ENCODE measurements at regions not wholly inside any gene's neighbourhood (a gene's known extent, or its start where the extent isn't known, plus 50 kb on each side); places are given as distances from the start of the nearest gene placed in this dataset.

- H3K4me3 ChIP-seq (ENCODE audit: low read length), result no peak overlapping the region
- no peak for DNase-seq (ENCODE audit: low read depth)
- TF ChIP-seq, protein P1, sequence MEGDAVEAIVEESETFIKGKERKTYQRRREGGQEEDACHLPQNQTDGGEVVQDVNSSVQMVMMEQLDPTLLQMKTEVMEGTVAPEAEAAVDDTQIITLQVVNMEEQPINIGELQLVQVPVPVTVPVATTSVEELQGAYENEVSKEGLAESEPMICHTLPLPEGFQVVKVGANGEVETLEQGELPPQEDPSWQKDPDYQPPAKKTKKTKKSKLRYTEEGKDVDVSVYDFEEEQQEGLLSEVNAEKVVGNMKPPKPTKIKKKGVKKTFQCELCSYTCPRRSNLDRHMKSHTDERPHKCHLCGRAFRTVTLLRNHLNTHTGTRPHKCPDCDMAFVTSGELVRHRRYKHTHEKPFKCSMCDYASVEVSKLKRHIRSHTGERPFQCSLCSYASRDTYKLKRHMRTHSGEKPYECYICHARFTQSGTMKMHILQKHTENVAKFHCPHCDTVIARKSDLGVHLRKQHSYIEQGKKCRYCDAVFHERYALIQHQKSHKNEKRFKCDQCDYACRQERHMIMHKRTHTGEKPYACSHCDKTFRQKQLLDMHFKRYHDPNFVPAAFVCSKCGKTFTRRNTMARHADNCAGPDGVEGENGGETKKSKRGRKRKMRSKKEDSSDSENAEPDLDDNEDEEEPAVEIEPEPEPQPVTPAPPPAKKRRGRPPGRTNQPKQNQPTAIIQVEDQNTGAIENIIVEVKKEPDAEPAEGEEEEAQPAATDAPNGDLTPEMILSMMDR (conservative IDR thresholded peaks at IDR 0.05; ENCODE audit: low read length), result no peak
These were observed 1561.0 kb upstream of the ZEB2 start for GRCh38 chr2:146080925-146081324.

DNA sequence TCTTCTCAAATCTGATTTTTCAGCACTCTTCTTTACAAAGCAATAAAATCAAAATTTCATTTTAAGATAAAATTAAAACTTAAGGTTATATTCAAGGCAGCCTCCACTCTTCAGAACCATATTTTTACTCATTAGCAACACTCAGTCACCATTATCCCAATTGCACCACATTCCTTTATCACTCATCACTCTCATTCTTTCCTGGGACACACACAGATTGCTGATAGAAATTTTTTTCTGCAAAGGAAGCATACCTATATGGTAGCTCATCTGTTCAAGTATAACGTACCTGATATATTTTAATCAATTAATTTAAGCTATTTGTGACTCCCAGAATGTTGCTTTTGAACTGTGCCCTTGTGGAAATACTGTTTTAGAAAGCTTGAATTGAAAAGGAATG is 1559.3 kb upstream of the ZEB2 start:
- TF ChIP-seq, protein P1 (conservative IDR thresholded peaks at IDR 0.05; ENCODE audit: low read length), result no peak
- no peak for DNase-seq (ENCODE audit: low read depth)
- no peak overlapping the region for H3K4me3 ChIP-seq (ENCODE audit: low read length)

DNA sequence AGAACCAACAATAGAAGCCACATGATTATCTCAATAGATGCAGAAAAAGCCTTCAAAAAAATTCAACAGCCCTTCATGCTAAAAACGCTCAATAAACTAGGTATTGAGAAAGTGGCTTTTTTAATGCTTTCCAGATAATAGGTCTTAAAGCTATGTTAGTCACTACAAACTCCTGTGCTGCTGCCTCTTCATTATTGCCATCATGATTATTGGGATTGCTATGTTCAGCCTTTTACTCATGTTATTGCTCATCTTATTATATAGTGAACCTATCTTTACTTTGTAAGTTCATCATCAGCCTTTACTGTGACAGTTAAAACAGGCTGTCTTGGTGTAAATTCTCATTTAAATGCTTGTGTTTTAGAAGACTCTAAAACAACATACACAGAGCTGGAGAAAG is 1557.2 kb upstream of the ZEB2 start:
- DNase-seq (ENCODE audit: low read depth), result no peak
- H3K4me3 ChIP-seq (ENCODE audit: low read length), result no peak overlapping the region
- TF ChIP-seq, protein P1 (conservative IDR thresholded peaks at IDR 0.05; ENCODE audit: low read length), result no peak

- H3K4me3 ChIP-seq (ENCODE audit: low read length), result no peak overlapping the region
- DNase-seq (ENCODE audit: low read depth), result no peak
- TF ChIP-seq, protein P1 (conservative IDR thresholded peaks at IDR 0.05; ENCODE audit: low read length), result no peak
These were observed 1548.1 kb upstream of the ZEB2 start for GRCh38 chr2:146068051-146068450.

DNA sequence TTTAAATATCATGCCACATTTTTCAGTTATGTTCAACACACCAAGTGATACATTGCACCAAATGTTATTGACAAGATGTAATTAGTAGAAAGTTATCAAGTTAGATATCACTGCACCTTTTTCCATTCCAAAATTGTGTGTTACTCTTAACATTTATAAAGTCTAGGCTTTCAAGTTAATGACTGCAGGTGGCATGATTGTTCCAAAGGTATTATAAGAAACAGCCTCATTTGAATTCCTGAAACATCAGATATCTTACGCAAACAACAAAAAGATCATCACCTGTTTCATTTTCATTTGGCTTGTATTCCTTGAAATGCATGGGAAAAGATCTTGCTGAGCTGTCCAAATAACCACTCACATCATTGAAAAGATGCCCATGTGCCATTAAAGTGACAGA is 1528.2 kb upstream of the ZEB2 start:
- DNase-seq (ENCODE audit: low read depth), result no peak
- TF ChIP-seq, protein P1 (conservative IDR thresholded peaks at IDR 0.05; ENCODE audit: low read length), result no peak
- H3K4me3 ChIP-seq (ENCODE audit: low read length), result no peak overlapping the region

- DNase-seq (ENCODE audit: low read depth), result no peak
These were observed 1521.5 kb upstream of the ZEB2 start for GRCh38 chr2:146041274-146041910.

GRCh38 chr2:146040051-146040450 is 1520.1 kb upstream of the ZEB2 start:
- TF ChIP-seq, protein P1 (conservative IDR thresholded peaks at IDR 0.05; ENCODE audit: low read length), result no peak
- no peak overlapping the region for H3K4me3 ChIP-seq (ENCODE audit: low read length)
- no peak for DNase-seq (ENCODE audit: low read depth)

More at GRCh38 chr2:146041274-146041910, 1521.5 kb upstream of the ZEB2 start:
- TF ChIP-seq, protein P1 (conservative IDR thresholded peaks at IDR 0.05; ENCODE audit: low read length), result no peak
- H3K4me3 ChIP-seq (ENCODE audit: low read length), result no peak overlapping the region
